ENCODE measurements at regions not wholly inside any gene's neighbourhood (a gene's known extent, or its start where the extent isn't known, plus 50 kb on each side); places are given as distances from the start of the nearest gene placed in this dataset.

GRCh38 chr5:173831196-173831914 lies 56.8 kb upstream of the CPEB4 start:
- H3K4me1 ChIP-seq, result peaks cover 0 to 3% (median 0%) of the 10 kb centered on the region in 4 donors
- TF ChIP-seq POLR2AphosphoS5 (IDR thresholded peaks at IDR 0.05), result no peak
- TF ChIP-seq CTCF (IDR thresholded peaks at IDR 0.05), result no peak
- TF ChIP-seq EP300 (IDR thresholded peaks at IDR 0.05; ENCODE audit: low read depth), result no peak
- no peak for TF ChIP-seq POLR2A (IDR thresholded peaks at IDR 0.05)
- no peak for DNase-seq
- no peak overlapping the region for H3K4me3 ChIP-seq
- H3K27ac ChIP-seq, result no peak overlapping the region
- H3K27me3 ChIP-seq, result no peaks in the 10 kb centered on the region
- no peaks in the 10 kb centered on the region for H3K9me3 ChIP-seq
- no peaks in the 10 kb centered on the region for H3K36me3 ChIP-seq
- intact Hi-C loops (cut with DNase I; ENCODE audit: low total_unique reads), result no loop called here
- WGBS, 2 donors (ENCODE audit: low coverage in 1 of 2), result 79 to 92% methylated on average over 2 to 5 of the region's 5 CpGs
- in situ Hi-C loops (cut with MboI; ENCODE audit: low pct_ligation_motif_present in 1 of 4, low pct_unique_long_range_greater_than_20kb in 1 of 4, low sequenced_read_pairs in 3 of 4), result no loop called here

GRCh38 chr5:173832386-173832785 lies 55.8 kb upstream of the CPEB4 start:
- H3K9me3 ChIP-seq, result no peaks in the 10 kb centered on the region
- DNase-seq, result no peak
- 60 to 90% methylated on average over 1 to 5 of the region's 7 CpGs for whole genome bisulfite sequencing, 2 donors (ENCODE audit: low coverage in 1 of 2)
- TF ChIP-seq EP300 (IDR thresholded peaks at IDR 0.05; ENCODE audit: low read depth), result no peak
- TF ChIP-seq POLR2AphosphoS5 (IDR thresholded peaks at IDR 0.05), result no peak
- TF ChIP-seq CTCF (IDR thresholded peaks at IDR 0.05), result no peak
- no peak for TF ChIP-seq POLR2A (IDR thresholded peaks at IDR 0.05)
- no peak overlapping the region for H3K27ac ChIP-seq
- in situ Hi-C loops (cut with MboI; ENCODE audit: low pct_ligation_motif_present in 1 of 4, low pct_unique_long_range_greater_than_20kb in 1 of 4, low sequenced_read_pairs in 3 of 4) (no loop called here), intact Hi-C loops (cut with DNase I; ENCODE audit: low total_unique reads) (no loop called here)
- no peaks in the 10 kb centered on the region for H3K36me3 ChIP-seq
- no peak overlapping the region for H3K4me3 ChIP-seq
- no peaks in the 10 kb centered on the region for H3K27me3 ChIP-seq
- H3K4me1 ChIP-seq, result peaks cover 0 to 3% (median 0%) of the 10 kb centered on the region in 4 donors

- H3K27me3 ChIP-seq, result no peaks in the 10 kb centered on the region
- no peak overlapping the region for H3K4me3 ChIP-seq
- 74 to 77% methylated on average over 10 to 13 of the region's 13 CpGs for WGBS, 2 donors (ENCODE audit: low coverage in 1 of 2)
- H3K4me1 ChIP-seq, result peaks cover 0 to 3% (median 0%) of the 10 kb centered on the region in 4 donors
- no peak for TF ChIP-seq POLR2AphosphoS5 (IDR thresholded peaks at IDR 0.05)
- no peak for TF ChIP-seq CTCF (IDR thresholded peaks at IDR 0.05)
- no peak for TF ChIP-seq EP300 (IDR thresholded peaks at IDR 0.05; ENCODE audit: low read depth)
- no peak for TF ChIP-seq POLR2A (IDR thresholded peaks at IDR 0.05)
- in situ Hi-C loops (cut with MboI; ENCODE audit: low pct_ligation_motif_present in 1 of 4, low pct_unique_long_range_greater_than_20kb in 1 of 4, low sequenced_read_pairs in 3 of 4), result no loop called here
- intact Hi-C loops (cut with DNase I; ENCODE audit: low total_unique reads), result no loop called here
- H3K9me3 ChIP-seq, result no peaks in the 10 kb centered on the region
- H3K36me3 ChIP-seq, result no peaks in the 10 kb centered on the region
- H3K27ac ChIP-seq, result peak overlapping the region in 1 of 4 donors; percentile 5
- no peak for DNase-seq
Measured at GRCh38 chr5:173833196-173833985, 54.8 kb upstream of the CPEB4 start.

GRCh38 chr5:173834071-173834771 lies 53.9 kb upstream of the CPEB4 start:
- intact Hi-C loops (cut with DNase I; ENCODE audit: low total_unique reads) (no loop called here), in situ Hi-C loops (cut with MboI; ENCODE audit: low pct_ligation_motif_present in 1 of 4, low pct_unique_long_range_greater_than_20kb in 1 of 4, low sequenced_read_pairs in 3 of 4) (no loop called here)
- peaks cover 0 to 3% (median 0%) of the 10 kb centered on the region in 4 donors for H3K4me1 ChIP-seq
- H3K4me3 ChIP-seq, result no peak overlapping the region
- DNase-seq, result no peak
- no peaks in the 10 kb centered on the region for H3K9me3 ChIP-seq
- H3K27me3 ChIP-seq, result no peaks in the 10 kb centered on the region
- no peak overlapping the region for H3K27ac ChIP-seq
- TF ChIP-seq CTCF (IDR thresholded peaks at IDR 0.05) (no peak), POLR2A (IDR thresholded peaks at IDR 0.05) (no peak), POLR2AphosphoS5 (IDR thresholded peaks at IDR 0.05) (no peak), EP300 (IDR thresholded peaks at IDR 0.05; ENCODE audit: low read depth) (no peak)
- H3K36me3 ChIP-seq, result no peaks in the 10 kb centered on the region
- 86 to 100% methylated on average over 1 to 7 of the region's 7 CpGs for WGBS, 2 donors (ENCODE audit: low coverage in 1 of 2)

Measured in transverse colon (tissue), 4 donors.